ENCODE measurements at regions not wholly inside any gene's neighbourhood (a gene's known extent, or its start where the extent isn't known, plus 50 kb on each side); places are given as distances from the start of the nearest gene placed in this dataset.

GRCh38 chr15:69945729-69946128 lies 152.0 kb downstream of the TLE3 start:
- H3K27me3 ChIP-seq: no peaks in the 10 kb centered on the region
- no peak for DNase-seq (ENCODE audit: extremely low spot score in 2 of 2)
- H3K4me3 ChIP-seq: no peak overlapping the region
- no peaks in the 10 kb centered on the region for H3K36me3 ChIP-seq
- TF ChIP-seq CTCF (IDR thresholded peaks at IDR 0.05) (no peak), POLR2AphosphoS5 (IDR thresholded peaks at IDR 0.05; ENCODE audit: insufficient read depth in 1 of 2, low read depth in 1 of 2) (no peak), POLR2A (IDR thresholded peaks at IDR 0.05) (no peak)
- no peak overlapping the region for H3K27ac ChIP-seq
- no peaks in the 10 kb centered on the region for H3K9me3 ChIP-seq
- no peaks in the 10 kb centered on the region for H3K4me1 ChIP-seq
- intact Hi-C loops (cut with DNase I): no loop called here

- Histone ChIP-seq H3K4me1 (no peaks in the 10 kb centered on the region), H3K4me3 (no peak overlapping the region), H3K36me3 (no peaks in the 10 kb centered on the region), H3K9me3 (no peaks in the 10 kb centered on the region), H3K27me3 (no peaks in the 10 kb centered on the region), H3K27ac (no peak overlapping the region)
- DNase-seq (ENCODE audit: extremely low spot score in 2 of 2): peak in 1 of 2 donors; percentile 75
- intact Hi-C loops (cut with DNase I): no loop called here
- TF ChIP-seq POLR2AphosphoS5 (IDR thresholded peaks at IDR 0.05; ENCODE audit: insufficient read depth in 1 of 2, low read depth in 1 of 2): no peak
- TF ChIP-seq CTCF (IDR thresholded peaks at IDR 0.05): no peak
These were observed 150.8 kb downstream of the TLE3 start for GRCh38 chr15:69946870-69947269.

GRCh38 chr15:69947394-69947793 lies 150.3 kb downstream of the TLE3 start:
- H3K36me3 ChIP-seq: no peaks in the 10 kb centered on the region
- H3K4me1 ChIP-seq: no peaks in the 10 kb centered on the region
- H3K27me3 ChIP-seq: no peaks in the 10 kb centered on the region
- no peaks in the 10 kb centered on the region for H3K9me3 ChIP-seq
- intact Hi-C loops (cut with DNase I): no loop called here
- no peak for TF ChIP-seq CTCF (IDR thresholded peaks at IDR 0.05)
- TF ChIP-seq POLR2A (IDR thresholded peaks at IDR 0.05): no peak
- no peak for TF ChIP-seq POLR2AphosphoS5 (IDR thresholded peaks at IDR 0.05; ENCODE audit: insufficient read depth in 1 of 2, low read depth in 1 of 2)
- DNase-seq (ENCODE audit: extremely low spot score in 2 of 2): no peak
- no peak overlapping the region for H3K27ac ChIP-seq
- no peak overlapping the region for H3K4me3 ChIP-seq

GRCh38 chr15:69949485-69949884 lies 148.2 kb downstream of the TLE3 start:
- intact Hi-C loops (cut with DNase I): no loop called here
- no peaks in the 10 kb centered on the region for H3K27me3 ChIP-seq
- TF ChIP-seq POLR2A (IDR thresholded peaks at IDR 0.05) (no peak), CTCF (IDR thresholded peaks at IDR 0.05) (no peak), POLR2AphosphoS5 (IDR thresholded peaks at IDR 0.05; ENCODE audit: insufficient read depth in 1 of 2, low read depth in 1 of 2) (no peak)
- no peak overlapping the region for H3K4me3 ChIP-seq
- H3K36me3 ChIP-seq: no peaks in the 10 kb centered on the region
- H3K27ac ChIP-seq: no peak overlapping the region
- DNase-seq (ENCODE audit: extremely low spot score in 2 of 2): no peak
- no peaks in the 10 kb centered on the region for H3K4me1 ChIP-seq
- H3K9me3 ChIP-seq: no peaks in the 10 kb centered on the region

GRCh38 chr15:69951256-69951897 lies 146.3 kb downstream of the TLE3 start:
- H3K9me3 ChIP-seq: no peaks in the 10 kb centered on the region
- H3K4me3 ChIP-seq: no peak overlapping the region
- no peak overlapping the region for H3K27ac ChIP-seq
- no peak for DNase-seq (ENCODE audit: extremely low spot score in 2 of 2)
- intact Hi-C loops (cut with DNase I): no loop called here
- no peaks in the 10 kb centered on the region for H3K36me3 ChIP-seq
- H3K27me3 ChIP-seq: no peaks in the 10 kb centered on the region
- H3K4me1 ChIP-seq: no peaks in the 10 kb centered on the region
- TF ChIP-seq CTCF (IDR thresholded peaks at IDR 0.05): no peak
- no peak for TF ChIP-seq POLR2AphosphoS5 (IDR thresholded peaks at IDR 0.05; ENCODE audit: insufficient read depth in 1 of 2, low read depth in 1 of 2)
- TF ChIP-seq POLR2A (IDR thresholded peaks at IDR 0.05): no peak

Measured in vagina (tissue), 2 donors.